ENCODE measurements at regions not wholly inside any gene's neighbourhood (a gene's known extent, or its start where the extent isn't known, plus 50 kb on each side); places are given as distances from the start of the nearest gene placed in this dataset.
"Not testable (repeated sequence)": the region's sequence is repeated elsewhere in the genome, so short reads cannot be mapped to it uniquely, and the experiment has no call there.

GRCh38 chr3:63097396-63097795 lies 180.7 kb upstream of the SYNPR start:
- DNase-seq (ENCODE audit: low spot score): no peak

DNA sequence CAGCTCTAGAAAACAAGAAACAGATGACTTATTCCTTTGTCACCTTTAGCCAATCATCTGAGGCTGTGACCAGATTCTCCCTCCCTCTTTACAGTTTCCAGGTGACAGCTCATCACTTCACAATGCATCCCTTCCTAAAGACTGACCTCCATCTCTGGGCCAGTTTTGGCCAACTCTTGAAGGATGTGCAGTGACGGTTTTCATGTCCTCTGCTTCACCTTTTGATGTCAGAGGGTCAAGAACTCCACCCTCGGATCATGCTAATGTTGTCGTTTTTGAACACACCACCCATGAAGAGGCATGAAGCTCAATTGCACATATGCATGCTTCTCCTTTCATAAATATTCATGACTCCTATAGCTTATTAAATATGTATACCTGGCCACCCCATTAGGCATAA lies 161.2 kb upstream of the SYNPR start:
- DNase-seq (ENCODE audit: low spot score): no peak

DNA sequence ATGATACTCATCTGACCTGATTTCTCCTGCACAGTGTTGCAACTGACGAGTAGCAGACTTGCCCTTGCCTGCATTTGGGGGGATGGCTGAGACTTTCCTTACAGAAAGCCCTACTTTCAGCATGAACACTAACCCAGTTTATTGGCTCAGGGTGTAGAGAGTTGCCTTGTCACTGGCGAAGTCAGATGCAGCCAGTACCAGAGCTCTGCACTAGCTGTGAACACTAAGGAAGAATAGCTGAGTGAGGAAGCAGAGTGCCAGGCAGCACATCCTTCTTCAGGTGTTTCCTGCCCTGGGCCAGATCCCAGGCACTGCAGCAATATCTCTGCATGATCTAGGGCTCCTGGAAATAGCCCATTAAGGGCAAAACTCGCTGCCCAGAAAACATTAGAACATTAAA lies 154.0 kb upstream of the SYNPR start:
- no peak for DNase-seq (ENCODE audit: low spot score)

- DNase-seq (ENCODE audit: low spot score): no peak
Measured at GRCh38 chr3:63126530-63126929, 151.6 kb upstream of the SYNPR start.

DNA sequence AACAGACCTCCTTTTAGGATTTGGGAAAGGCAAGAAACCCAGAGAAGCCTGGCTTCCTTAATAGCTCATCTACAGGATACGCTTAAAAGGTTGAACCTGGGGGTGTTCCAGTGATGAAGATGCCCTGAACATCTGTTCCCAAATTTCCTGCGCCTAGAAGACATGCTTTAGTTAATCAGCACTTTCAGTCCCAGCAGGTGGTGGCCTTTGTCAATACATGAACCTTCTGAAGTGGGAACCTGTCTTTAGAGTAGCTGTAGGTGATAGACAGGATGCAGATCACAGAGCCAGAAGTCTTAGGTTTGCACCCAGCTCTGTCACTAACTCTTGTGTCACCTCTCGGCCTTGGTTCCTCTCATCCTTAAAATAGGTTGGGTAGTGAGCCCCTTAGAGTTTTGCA lies 149.7 kb upstream of the SYNPR start:
- no peak for DNase-seq (ENCODE audit: low spot score)

- DNase-seq (ENCODE audit: low spot score): no peak
Measured at GRCh38 chr3:63130625-63131024, 147.5 kb upstream of the SYNPR start.

- DNase-seq (ENCODE audit: low spot score): no peak
Measured at GRCh38 chr3:63132461-63133250, 145.5 kb upstream of the SYNPR start.

GRCh38 chr3:63135367-63135766 lies 142.7 kb upstream of the SYNPR start:
- DNase-seq (ENCODE audit: low spot score): no peak

DNA sequence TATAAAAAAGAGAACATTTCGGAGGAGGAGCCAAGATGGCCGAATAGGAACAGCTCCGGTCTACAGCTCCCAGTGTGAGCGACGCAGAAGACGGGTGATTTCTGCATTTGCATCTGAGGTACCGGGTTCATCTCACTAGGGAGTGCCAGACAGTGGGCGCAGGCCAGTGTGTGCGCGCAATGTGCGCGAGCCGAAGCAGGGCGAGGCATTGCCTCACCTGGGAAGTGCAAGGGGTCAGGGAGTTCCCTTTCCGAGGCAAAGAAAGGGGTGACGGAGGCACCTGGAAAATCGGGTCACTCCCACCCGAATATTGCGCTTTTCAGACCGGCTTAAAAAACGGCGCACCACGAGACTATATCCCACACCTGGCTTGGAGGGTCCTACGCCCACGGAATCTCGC lies 141.9 kb upstream of the SYNPR start:
- not testable (repeated sequence) for DNase-seq (ENCODE audit: low spot score)

DNA sequence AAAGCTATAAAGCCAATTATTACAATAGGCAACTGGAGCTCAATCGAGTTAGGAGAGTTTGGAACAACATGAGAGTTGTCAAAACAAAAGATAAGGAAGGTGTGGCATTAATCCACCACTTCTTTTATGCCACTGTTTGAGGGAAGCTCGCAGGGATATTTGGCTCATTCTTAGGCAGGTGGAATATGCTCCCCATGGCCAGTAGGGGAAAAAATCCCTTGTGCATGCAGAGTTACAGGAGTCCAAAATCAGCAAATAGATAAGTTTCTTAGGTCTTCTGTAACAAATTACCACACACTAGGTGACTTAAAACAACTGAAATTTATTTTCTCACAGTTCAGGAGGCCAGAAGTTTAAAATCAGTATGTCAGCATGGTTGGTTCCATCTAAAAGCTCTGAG lies 135.4 kb upstream of the SYNPR start:
- no peak for DNase-seq (ENCODE audit: low spot score)

GRCh38 chr3:63146154-63146553 lies 132.0 kb upstream of the SYNPR start:
- DNase-seq (ENCODE audit: low spot score): no peak

- no peak for DNase-seq (ENCODE audit: low spot score)
Measured at GRCh38 chr3:63150880-63151279, 127.2 kb upstream of the SYNPR start.

DNA sequence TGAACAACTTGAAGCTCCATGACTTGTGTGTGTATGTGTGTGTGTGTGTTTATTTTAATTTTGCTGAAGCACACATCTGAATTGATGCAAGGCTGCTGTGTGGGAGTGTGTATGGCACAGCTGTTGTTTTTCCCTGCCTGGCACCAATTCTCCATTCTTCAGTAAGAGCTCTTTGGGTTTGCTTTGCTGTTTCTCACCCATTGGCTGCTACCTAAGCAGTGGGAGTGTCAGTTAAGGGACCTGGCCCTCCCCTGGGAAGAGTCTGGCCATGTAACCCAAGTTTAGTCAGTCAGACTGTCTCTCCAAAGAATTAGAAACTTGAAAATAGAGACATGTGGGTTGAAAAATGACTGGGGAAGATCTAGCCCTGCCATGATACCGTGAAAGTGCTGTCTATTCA lies 126.2 kb upstream of the SYNPR start:
- DNase-seq (ENCODE audit: low spot score): no peak

DNA sequence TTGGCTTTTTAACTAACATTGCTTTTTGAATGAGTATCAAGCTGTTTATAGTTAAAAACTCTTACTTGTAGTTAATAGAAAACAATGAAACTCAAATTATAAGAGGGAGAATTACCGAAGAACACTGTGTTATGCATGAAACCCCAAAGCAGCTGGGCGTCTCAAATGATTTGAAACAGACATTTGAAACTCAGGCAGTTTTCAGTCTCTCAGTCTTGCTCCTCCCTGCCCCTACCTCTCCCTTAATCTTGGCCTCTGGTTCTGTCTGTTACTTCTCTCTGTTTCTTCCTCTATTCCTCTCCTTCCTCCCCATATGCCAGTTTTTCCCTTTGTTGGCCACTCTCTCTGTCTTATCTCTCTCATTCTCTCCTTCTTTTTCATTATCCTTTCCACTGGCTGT lies 118.3 kb upstream of the SYNPR start:
- DNase-seq (ENCODE audit: low spot score): no peak

DNA sequence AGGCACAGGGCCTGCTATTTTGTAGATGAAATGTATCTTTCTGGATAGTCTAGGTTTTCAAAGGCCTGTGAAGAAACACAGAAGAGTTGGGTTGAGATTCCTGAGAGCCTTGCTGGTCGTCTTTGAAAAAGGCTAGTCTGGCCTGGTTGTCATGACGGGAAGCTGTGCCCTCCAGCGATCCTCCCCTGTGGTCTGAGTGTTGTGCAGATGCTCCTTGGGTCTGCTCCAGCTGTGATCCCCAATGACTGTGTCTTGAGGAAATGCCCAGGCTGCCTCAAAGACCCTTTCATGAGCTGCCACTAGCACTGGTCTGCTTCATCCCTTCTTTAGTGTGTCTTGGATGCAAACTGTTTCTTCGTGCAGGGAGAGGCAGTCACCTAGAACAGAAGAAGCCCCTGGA lies 111.0 kb upstream of the SYNPR start:
- no peak for DNase-seq (ENCODE audit: low spot score)

GRCh38 chr3:63168179-63168578 lies 109.9 kb upstream of the SYNPR start:
- DNase-seq (ENCODE audit: low spot score): no peak

DNA sequence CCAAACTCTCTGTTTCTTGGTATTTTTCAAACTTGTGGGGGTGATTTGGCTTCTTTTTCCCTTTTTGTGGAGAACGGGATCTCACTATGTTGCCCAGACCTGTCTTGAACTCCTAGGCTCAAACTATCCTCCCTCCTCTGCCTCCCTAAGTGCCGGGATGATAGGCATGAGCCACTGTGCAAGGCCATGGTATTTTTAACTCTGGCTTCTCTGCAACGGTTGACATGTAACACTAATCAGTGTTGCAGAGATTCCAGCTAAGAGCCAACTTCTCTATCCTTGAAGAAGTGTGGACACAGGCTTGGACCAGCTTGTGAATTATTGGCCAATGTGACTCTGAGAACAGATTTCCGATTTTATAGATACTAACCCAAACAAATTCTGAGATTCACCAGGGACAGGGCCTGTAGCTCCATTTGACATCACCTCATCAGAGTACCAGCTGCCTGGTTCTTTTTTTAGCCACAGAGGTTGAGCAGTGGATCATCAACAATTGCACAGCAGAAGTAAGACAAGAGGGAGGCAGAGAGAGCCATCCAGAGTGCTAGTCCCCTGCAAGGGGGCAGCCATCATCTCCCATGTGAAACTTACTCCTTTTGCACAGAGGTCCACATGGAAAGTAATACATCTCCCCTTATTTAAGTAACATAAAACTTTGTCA lies 98.1 kb upstream of the SYNPR start:
- no peak for DNase-seq (ENCODE audit: low spot score)

- DNase-seq (ENCODE audit: low spot score): peak; percentile 0
Measured at GRCh38 chr3:63192248-63192647, 85.9 kb upstream of the SYNPR start.

- peak; percentile 1 for DNase-seq (ENCODE audit: low spot score)
Measured at GRCh38 chr3:63193647-63194046, 84.5 kb upstream of the SYNPR start.

- DNase-seq (ENCODE audit: low spot score): no peak
Measured at GRCh38 chr3:63199606-63200005, 78.5 kb upstream of the SYNPR start.

DNA sequence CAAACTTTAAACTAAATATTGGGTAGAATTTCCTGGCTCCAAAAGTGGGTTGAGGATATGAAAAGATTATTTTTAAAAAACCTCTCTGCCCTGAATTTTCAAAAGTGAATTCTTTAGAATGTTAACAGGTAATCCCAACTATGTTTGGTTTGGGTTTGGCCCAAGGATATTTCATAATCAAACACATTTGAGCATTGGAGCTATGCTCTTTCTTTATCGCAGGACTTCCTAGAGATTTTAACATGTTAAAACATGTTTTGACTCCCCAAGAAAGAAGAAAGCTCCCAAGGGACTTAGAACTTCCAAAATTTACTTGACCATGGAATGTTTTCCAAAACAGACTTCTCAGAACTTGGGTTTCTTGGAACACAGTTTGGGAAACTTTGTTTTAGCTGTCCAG lies 75.6 kb upstream of the SYNPR start:
- DNase-seq (ENCODE audit: low spot score): no peak

DNA sequence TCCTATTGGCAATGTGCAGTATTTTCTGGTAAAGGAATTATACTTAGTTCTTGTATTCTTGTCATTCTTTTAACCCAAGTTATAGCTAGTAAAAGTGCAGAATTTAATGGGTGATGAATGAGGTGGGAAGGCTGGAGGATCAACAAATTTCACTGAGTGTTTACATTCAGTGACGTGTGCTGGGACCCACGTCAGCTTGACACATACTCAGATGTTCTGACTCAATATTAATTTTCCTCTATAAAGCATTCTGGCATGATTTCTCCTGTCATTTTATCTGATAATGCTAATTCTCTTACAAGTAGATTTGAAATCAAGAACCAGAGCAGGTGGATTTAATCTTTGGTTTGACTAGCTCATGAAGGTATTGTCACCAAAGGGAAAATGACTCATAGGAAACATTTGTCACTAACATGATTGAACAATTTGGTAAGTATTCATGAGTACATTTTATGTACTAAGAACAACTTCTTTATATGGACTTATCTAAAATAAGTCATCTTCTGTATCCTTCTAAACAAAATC lies 71.0 kb upstream of the SYNPR start:
- DNase-seq (ENCODE audit: low spot score): no peak

- DNase-seq (ENCODE audit: low spot score): no peak
Measured at GRCh38 chr3:63228087-63228486, 50.0 kb upstream of the SYNPR start.
